ENCODE measurements at regions not wholly inside any gene's neighbourhood (a gene's known extent, or its start where the extent isn't known, plus 50 kb on each side); places are given as distances from the start of the nearest gene placed in this dataset.

GRCh38 chr2:105183555-105184323 lies 57.8 kb upstream of the GPR45 start:
- no peaks in the 10 kb centered on the region for H3K9me3 ChIP-seq (ENCODE audit: low read length)
- H2AFZ ChIP-seq (ENCODE audit: low read depth, low read length): no peak overlapping the region
- peaks cover 19% of the 10 kb centered on the region for H3K4me1 ChIP-seq (ENCODE audit: insufficient read depth, low read length)
- no peak overlapping the region for H3K4me3 ChIP-seq (ENCODE audit: low read length)
- H3K36me3 ChIP-seq (ENCODE audit: insufficient read depth, low read length): no peaks in the 10 kb centered on the region
- H3K27me3 ChIP-seq (ENCODE audit: insufficient read depth, low read length): peaks cover 13% of the 10 kb centered on the region

GRCh38 chr2:105184420-105184819 lies 57.1 kb upstream of the GPR45 start:
- peaks cover 19% of the 10 kb centered on the region for H3K4me1 ChIP-seq (ENCODE audit: insufficient read depth, low read length)
- no peaks in the 10 kb centered on the region for H3K36me3 ChIP-seq (ENCODE audit: insufficient read depth, low read length)
- H3K9me3 ChIP-seq (ENCODE audit: low read length): no peaks in the 10 kb centered on the region
- H2AFZ ChIP-seq (ENCODE audit: low read depth, low read length): no peak overlapping the region
- H3K27me3 ChIP-seq (ENCODE audit: insufficient read depth, low read length): peaks cover 13% of the 10 kb centered on the region
- H3K4me3 ChIP-seq (ENCODE audit: low read length): no peak overlapping the region

GRCh38 chr2:105186967-105187498 lies 54.5 kb upstream of the GPR45 start:
- Histone ChIP-seq H2AFZ (ENCODE audit: low read depth, low read length) (no peak overlapping the region), H3K36me3 (ENCODE audit: insufficient read depth, low read length) (no peaks in the 10 kb centered on the region), H3K4me3 (ENCODE audit: low read length) (no peak overlapping the region), H3K4me1 (ENCODE audit: insufficient read depth, low read length) (peaks cover 11% of the 10 kb centered on the region), H3K27me3 (ENCODE audit: insufficient read depth, low read length) (no peaks in the 10 kb centered on the region), H3K9me3 (ENCODE audit: low read length) (peaks cover 3% of the 10 kb centered on the region)

GRCh38 chr2:105187531-105187930 lies 54.0 kb upstream of the GPR45 start:
- no peaks in the 10 kb centered on the region for H3K27me3 ChIP-seq (ENCODE audit: insufficient read depth, low read length)
- no peak overlapping the region for H2AFZ ChIP-seq (ENCODE audit: low read depth, low read length)
- no peak overlapping the region for H3K4me3 ChIP-seq (ENCODE audit: low read length)
- peaks cover 11% of the 10 kb centered on the region for H3K4me1 ChIP-seq (ENCODE audit: insufficient read depth, low read length)
- H3K9me3 ChIP-seq (ENCODE audit: low read length): peaks cover 3% of the 10 kb centered on the region
- H3K36me3 ChIP-seq (ENCODE audit: insufficient read depth, low read length): no peaks in the 10 kb centered on the region

GRCh38 chr2:105188343-105188742 lies 53.2 kb upstream of the GPR45 start:
- H3K27me3 ChIP-seq (ENCODE audit: insufficient read depth, low read length): no peaks in the 10 kb centered on the region
- peaks cover 3% of the 10 kb centered on the region for H3K9me3 ChIP-seq (ENCODE audit: low read length)
- H3K4me3 ChIP-seq (ENCODE audit: low read length): no peak overlapping the region
- H3K36me3 ChIP-seq (ENCODE audit: insufficient read depth, low read length): no peaks in the 10 kb centered on the region
- peaks cover 11% of the 10 kb centered on the region for H3K4me1 ChIP-seq (ENCODE audit: insufficient read depth, low read length)
- no peak overlapping the region for H2AFZ ChIP-seq (ENCODE audit: low read depth, low read length)
